HG03064 (cell line): ENCODE measurements at regions not wholly inside any gene's neighbourhood (a gene's known extent, or its start where the extent isn't known, plus 50 kb on each side); places are given as distances from the start of the nearest gene placed in this dataset.
"Not testable (repeated sequence)": the region's sequence is repeated elsewhere in the genome, so short reads cannot be mapped to it uniquely, and the experiment has no call there.

Source experiments
- ATAC-seq: cut with Tn5 transposase; IDR thresholded peaks from one replicate; pipeline ENCODE4 v1.9.1; 2021; ENCODE audit warnings: low read depth; ENCODE audit not compliant: unreplicated experiment

- no peak for ATAC-seq
These were observed 140.5 kb downstream of the TFAP2B start for GRCh38 chr6:50959081-50959641.

- ATAC-seq: no peak
These were observed 142.9 kb downstream of the TFAP2B start for GRCh38 chr6:50961611-50962010.

GRCh38 chr6:50962213-50962759 lies 143.6 kb downstream of the TFAP2B start:
- no peak for ATAC-seq

GRCh38 chr6:50963952-50964351 lies 145.3 kb downstream of the TFAP2B start:
- ATAC-seq: no peak

GRCh38 chr6:50965495-50965894 lies 146.8 kb downstream of the TFAP2B start:
- no peak for ATAC-seq

- ATAC-seq: peak; percentile 97
These were observed 147.9 kb downstream of the TFAP2B start for GRCh38 chr6:50966532-50966931.

- no peak for ATAC-seq
These were observed 148.3 kb downstream of the TFAP2B start for GRCh38 chr6:50966986-50967385.

GRCh38 chr6:50968246-50968645 lies 149.6 kb downstream of the TFAP2B start:
- not testable (repeated sequence) for ATAC-seq

- ATAC-seq: no peak
These were observed 152.2 kb downstream of the TFAP2B start for GRCh38 chr6:50970908-50971307.

- no peak for ATAC-seq
These were observed 154.8 kb downstream of the TFAP2B start for GRCh38 chr6:50973464-50973863.

GRCh38 chr6:50974319-50974718 lies 155.6 kb downstream of the TFAP2B start:
- ATAC-seq: no peak

GRCh38 chr6:50975216-50975615 lies 156.5 kb downstream of the TFAP2B start:
- ATAC-seq: no peak

GRCh38 chr6:50976907-50977306 lies 158.2 kb downstream of the TFAP2B start:
- no peak for ATAC-seq

GRCh38 chr6:50977796-50978195 lies 159.1 kb downstream of the TFAP2B start:
- no peak for ATAC-seq

- ATAC-seq: no peak
These were observed 159.9 kb downstream of the TFAP2B start for GRCh38 chr6:50978380-50979170.

- ATAC-seq: no peak
These were observed 160.5 kb downstream of the TFAP2B start for GRCh38 chr6:50979171-50979525.

GRCh38 chr6:50984135-50984534 lies 165.5 kb downstream of the TFAP2B start:
- ATAC-seq: no peak

GRCh38 chr6:50986319-50986718 lies 167.6 kb downstream of the TFAP2B start:
- ATAC-seq: no peak

GRCh38 chr6:50989123-50989522 lies 170.5 kb downstream of the TFAP2B start:
- ATAC-seq: no peak

- ATAC-seq: no peak
These were observed 172.2 kb downstream of the TFAP2B start for GRCh38 chr6:50990750-50991446.

GRCh38 chr6:50992232-50992631 lies 173.6 kb downstream of the TFAP2B start:
- no peak for ATAC-seq
